Thyroid gland (tissue), 4 donors: ENCODE measurements at regions not wholly inside any gene's neighbourhood (a gene's known extent, or its start where the extent isn't known, plus 50 kb on each side); places are given as distances from the start of the nearest gene placed in this dataset.

ENCODE experiments used
- POLR2A ChIP-seq, 2 donors: fragments of 450-650 bp; IDR thresholded peaks; one replicate each; pipeline ENCODE4 v1.6.1; 2017; ENCODE audit warnings: antibody characterized with exemption in 2 of 2, mild to moderate bottlenecking in 2 of 2, moderate library complexity in 1 of 2
- TF ChIP-seq, protein P1 (sequence below), 6 experiments: fragments of 200-600 bp in 3 of 6; fragments of 450-650 bp in 3 of 6; sonication (generic) in 3 of 6; IDR thresholded peaks; one replicate each; pipeline ENCODE4 v1.5.1; 2016 to 2019; ENCODE audit warnings: antibody characterized with exemption in 6 of 6, mild to moderate bottlenecking in 2 of 6, inconsistent platforms in 1 of 6, moderate library complexity in 1 of 6

DNA sequence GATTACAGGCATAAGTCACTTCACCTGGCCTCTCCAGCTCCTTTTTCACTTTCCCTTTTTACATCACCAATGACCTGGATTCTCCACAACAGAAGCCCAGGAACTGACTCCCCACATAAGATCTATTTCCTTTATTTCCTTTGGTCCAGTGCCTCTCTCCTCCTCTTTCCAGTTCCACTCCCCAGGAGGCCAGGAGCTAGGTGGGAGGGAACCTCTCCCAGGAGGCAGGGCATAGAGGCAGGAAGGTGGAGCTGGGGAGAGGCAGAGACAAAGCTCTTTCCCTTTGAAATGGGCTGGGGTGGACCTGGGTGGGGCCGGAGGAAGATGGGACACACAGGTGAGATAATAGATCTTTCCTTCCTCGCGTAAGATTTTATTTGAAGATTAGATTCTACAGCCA, 318.3 kb upstream of the TNRC6C start:
- TF ChIP-seq, protein P1, sequence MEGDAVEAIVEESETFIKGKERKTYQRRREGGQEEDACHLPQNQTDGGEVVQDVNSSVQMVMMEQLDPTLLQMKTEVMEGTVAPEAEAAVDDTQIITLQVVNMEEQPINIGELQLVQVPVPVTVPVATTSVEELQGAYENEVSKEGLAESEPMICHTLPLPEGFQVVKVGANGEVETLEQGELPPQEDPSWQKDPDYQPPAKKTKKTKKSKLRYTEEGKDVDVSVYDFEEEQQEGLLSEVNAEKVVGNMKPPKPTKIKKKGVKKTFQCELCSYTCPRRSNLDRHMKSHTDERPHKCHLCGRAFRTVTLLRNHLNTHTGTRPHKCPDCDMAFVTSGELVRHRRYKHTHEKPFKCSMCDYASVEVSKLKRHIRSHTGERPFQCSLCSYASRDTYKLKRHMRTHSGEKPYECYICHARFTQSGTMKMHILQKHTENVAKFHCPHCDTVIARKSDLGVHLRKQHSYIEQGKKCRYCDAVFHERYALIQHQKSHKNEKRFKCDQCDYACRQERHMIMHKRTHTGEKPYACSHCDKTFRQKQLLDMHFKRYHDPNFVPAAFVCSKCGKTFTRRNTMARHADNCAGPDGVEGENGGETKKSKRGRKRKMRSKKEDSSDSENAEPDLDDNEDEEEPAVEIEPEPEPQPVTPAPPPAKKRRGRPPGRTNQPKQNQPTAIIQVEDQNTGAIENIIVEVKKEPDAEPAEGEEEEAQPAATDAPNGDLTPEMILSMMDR (IDR thresholded peaks at IDR 0.05): no peak
- no peak for TF ChIP-seq POLR2A (IDR thresholded peaks at IDR 0.05)
